CD14-positive monocyte (primary cell): ENCODE measurements at regions not wholly inside any gene's neighbourhood (a gene's known extent, or its start where the extent isn't known, plus 50 kb on each side); places are given as distances from the start of the nearest gene placed in this dataset.

ENCODE experiments used
- DNase-seq, 3 donors: peaks; one replicate each; pipeline ENCODE4 v3.0.0-alpha.2; 2011 to 2022
- H2AFZ ChIP-seq: 2 replicates; pipeline ENCODE4 v1.6.0; 2012; ENCODE audit warnings: mild to moderate bottlenecking, low read depth, low read length, inconsistent platforms; ENCODE audit not compliant: insufficient read depth, poor library complexity, severe bottlenecking
- H3K27ac ChIP-seq, 2 donors: 1 replicate in 1 of 2; 2 replicates in 1 of 2; pipeline ENCODE4 v1.5.1; 2012 to 2013; ENCODE audit warnings: low read length in 2 of 2, control low read depth in 1 of 2, inconsistent platforms in 1 of 2, low read depth in 1 of 2, mild to moderate bottlenecking in 1 of 2
- H3K27me3 ChIP-seq, 2 donors: one replicate each; pipeline versions ENCODE4 v1.6.0 to v1.6.1; 2011 to 2013; ENCODE audit warnings: low read length in 2 of 2; ENCODE audit not compliant: control insufficient read depth in 2 of 2, insufficient read depth in 2 of 2
- H3K36me3 ChIP-seq, 2 donors: replicated peaks in 1 of 2; 1 replicate in 1 of 2; 2 replicates in 1 of 2; pipeline versions ENCODE4 v1.5.1 to v1.6.1; 2012 to 2013; ENCODE audit warnings: low read length in 2 of 2, control low read depth in 1 of 2, inconsistent platforms in 1 of 2, mild to moderate bottlenecking in 1 of 2; ENCODE audit not compliant: insufficient read depth in 2 of 2, control insufficient read depth in 1 of 2
- H3K4me1 ChIP-seq, 2 donors: 1 replicate in 1 of 2; 2 replicates in 1 of 2; pipeline versions ENCODE4 v1.5.1 to v1.6.1; 2012 to 2013; ENCODE audit warnings: low read length in 2 of 2, control low read depth in 1 of 2, inconsistent platforms in 1 of 2, mild to moderate bottlenecking in 1 of 2, moderate library complexity in 1 of 2; ENCODE audit not compliant: insufficient read depth in 2 of 2, control insufficient read depth in 1 of 2
- H3K4me2 ChIP-seq: replicated peaks from 2 replicates; pipeline ENCODE3; 2012; ENCODE audit warnings: low read length, moderate library complexity, mild to moderate bottlenecking; ENCODE audit not compliant: poor library complexity, severe bottlenecking; ENCODE audit errors: extremely low read depth
- H3K4me3 ChIP-seq, 3 experiments: fragments of 200-600 bp in 1 of 3; sonication (generic) in 1 of 3; replicated peaks in 1 of 3; 1 replicate in 2 of 3; 2 replicates in 1 of 3; pipeline ENCODE4 v1.5.1; 2011 to 2013; ENCODE audit warnings: low read length in 3 of 3, mild to moderate bottlenecking in 3 of 3, control low read depth in 2 of 3, low read depth in 2 of 3, inconsistent platforms in 1 of 3, moderate library complexity in 1 of 3
- H3K79me2 ChIP-seq: 2 replicates; pipeline ENCODE4 v1.6.0; 2012; ENCODE audit warnings: mild to moderate bottlenecking, control low read depth, inconsistent platforms, low read length, moderate library complexity; ENCODE audit not compliant: insufficient read depth
- H3K9ac ChIP-seq: 2 replicates; pipeline ENCODE4 v1.6.0; 2017; ENCODE audit warnings: low read length, mild to moderate bottlenecking; ENCODE audit not compliant: insufficient read depth, poor library complexity, severe bottlenecking
- H3K9me3 ChIP-seq, 2 donors: replicated peaks in 1 of 2; 1 replicate in 1 of 2; 2 replicates in 1 of 2; pipeline versions ENCODE4 v1.5.1 to v1.6.1; 2012 to 2013; ENCODE audit warnings: low read length in 2 of 2, control low read depth in 1 of 2; ENCODE audit not compliant: control insufficient read depth in 1 of 2, insufficient read depth in 1 of 2
- H4K20me1 ChIP-seq: 2 replicates; pipeline ENCODE4 v1.6.0; 2012; ENCODE audit warnings: mild to moderate bottlenecking, low read length, control low read depth, moderate library complexity; ENCODE audit not compliant: insufficient read depth
- H3K27ac Mint-ChIP-seq, 7 donors: one replicate each; pipeline ENCODE4 v1.8.0; 2020; ENCODE audit warnings: mild to moderate bottlenecking in 7 of 7, mixed read lengths in 7 of 7, moderate library complexity in 6 of 7, inconsistent platforms in 2 of 7
- H3K27me3 Mint-ChIP-seq, 3 donors: one replicate each; pipeline ENCODE4 v1.8.0; 2021 to 2022; ENCODE audit warnings: low read depth in 3 of 3, mild to moderate bottlenecking in 3 of 3, mixed read lengths in 3 of 3, moderate library complexity in 3 of 3, inconsistent platforms in 1 of 3
- H3K36me3 Mint-ChIP-seq, 2 donors: one replicate each; pipeline ENCODE4 v1.8.0; 2020; ENCODE audit warnings: mixed read lengths in 2 of 2, inconsistent platforms in 1 of 2, mild to moderate bottlenecking in 1 of 2
- H3K4me1 Mint-ChIP-seq: one replicate; pipeline ENCODE4 v1.8.0; 2020; ENCODE audit warnings: mild to moderate bottlenecking, mixed read lengths
- H3K4me3 Mint-ChIP-seq, 2 donors: one replicate each; pipeline ENCODE4 v1.8.0; 2020; ENCODE audit warnings: mild to moderate bottlenecking in 2 of 2, mixed read lengths in 2 of 2, moderate library complexity in 1 of 2
- H3K9me3 Mint-ChIP-seq, 7 donors: one replicate each; pipeline ENCODE4 v1.8.0; 2020 to 2022; ENCODE audit warnings: mixed read lengths in 7 of 7, mild to moderate bottlenecking in 6 of 7, moderate library complexity in 6 of 7, inconsistent platforms in 2 of 7
- WGBS: methylation state at CpG from one replicate; pipeline ENCODE4 v1.1.5; 2013; ENCODE audit warnings: missing lambda C conversion rate; ENCODE audit not compliant: insufficient coverage; 5-methylcytosine and 5-hydroxymethylcytosine counted together
- intact Hi-C, 2 donors: fragments of 100-400 bp; cut with micrococcal nuclease; formaldehyde crosslinking; loops; one replicate each; pipeline versions ENCODE4 v1.15.0 to v1.15.1; 2023
- TF ChIP-seq, protein P1 (sequence below): fragments of 200-600 bp; IDR thresholded peaks from one replicate; pipeline ENCODE4 v1.8.0; 2022; ENCODE audit warnings: antibody characterized with exemption, mild to moderate bottlenecking

DNA sequence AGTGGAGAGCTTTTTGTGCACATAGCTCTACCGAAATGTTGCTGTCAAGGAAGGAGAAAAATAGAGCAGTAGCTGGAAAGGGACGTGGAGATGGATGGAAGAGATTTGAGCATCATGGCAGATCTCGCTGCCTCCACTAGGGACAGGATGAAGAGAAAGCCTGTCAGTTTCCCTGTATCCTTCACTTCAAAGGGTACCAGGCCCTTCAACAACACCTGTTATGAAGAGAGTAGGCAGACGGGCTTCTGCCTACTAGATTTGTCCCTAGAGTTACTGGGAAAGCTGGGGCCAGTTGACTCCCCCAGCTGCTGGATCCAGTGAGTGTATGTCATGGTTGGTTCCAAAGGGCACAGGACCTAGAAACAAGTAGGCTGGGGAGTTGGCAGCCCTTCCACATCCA lies 150.8 kb downstream of the TLE3 start:
- H3K36me3 ChIP-seq: no peaks in the 10 kb centered on the region
- H3K36me3 Mint-ChIP-seq: no peaks in the 10 kb centered on the region
- H3K4me3 ChIP-seq: no peak overlapping the region
- H3K27ac ChIP-seq: no peak overlapping the region
- DNase-seq: no peak
- no peaks in the 10 kb centered on the region for H4K20me1 ChIP-seq
- H2AFZ ChIP-seq: no peak overlapping the region
- no peak overlapping the region for H3K27ac Mint-ChIP-seq
- no peak overlapping the region for H3K9ac ChIP-seq
- no peak overlapping the region for H3K4me2 ChIP-seq
- no peaks in the 10 kb centered on the region for H3K4me1 ChIP-seq
- no peaks in the 10 kb centered on the region for H3K27me3 ChIP-seq
- H3K4me3 Mint-ChIP-seq: no peak overlapping the region
- no peaks in the 10 kb centered on the region for H3K9me3 ChIP-seq
- no peaks in the 10 kb centered on the region for H3K4me1 Mint-ChIP-seq
- no peaks in the 10 kb centered on the region for H3K9me3 Mint-ChIP-seq
- TF ChIP-seq, protein P1, sequence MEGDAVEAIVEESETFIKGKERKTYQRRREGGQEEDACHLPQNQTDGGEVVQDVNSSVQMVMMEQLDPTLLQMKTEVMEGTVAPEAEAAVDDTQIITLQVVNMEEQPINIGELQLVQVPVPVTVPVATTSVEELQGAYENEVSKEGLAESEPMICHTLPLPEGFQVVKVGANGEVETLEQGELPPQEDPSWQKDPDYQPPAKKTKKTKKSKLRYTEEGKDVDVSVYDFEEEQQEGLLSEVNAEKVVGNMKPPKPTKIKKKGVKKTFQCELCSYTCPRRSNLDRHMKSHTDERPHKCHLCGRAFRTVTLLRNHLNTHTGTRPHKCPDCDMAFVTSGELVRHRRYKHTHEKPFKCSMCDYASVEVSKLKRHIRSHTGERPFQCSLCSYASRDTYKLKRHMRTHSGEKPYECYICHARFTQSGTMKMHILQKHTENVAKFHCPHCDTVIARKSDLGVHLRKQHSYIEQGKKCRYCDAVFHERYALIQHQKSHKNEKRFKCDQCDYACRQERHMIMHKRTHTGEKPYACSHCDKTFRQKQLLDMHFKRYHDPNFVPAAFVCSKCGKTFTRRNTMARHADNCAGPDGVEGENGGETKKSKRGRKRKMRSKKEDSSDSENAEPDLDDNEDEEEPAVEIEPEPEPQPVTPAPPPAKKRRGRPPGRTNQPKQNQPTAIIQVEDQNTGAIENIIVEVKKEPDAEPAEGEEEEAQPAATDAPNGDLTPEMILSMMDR: no peak
- peaks cover 2 to 3% (median 3%) of the 10 kb centered on the region in 3 donors for H3K27me3 Mint-ChIP-seq
- H3K79me2 ChIP-seq: no peaks in the 10 kb centered on the region
- intact Hi-C loops: no loop called here
- 100% methylated on average over 1 of the region's 4 CpGs for WGBS

GRCh38 chr15:69947394-69947793 lies 150.3 kb downstream of the TLE3 start:
- TF ChIP-seq, protein P1: no peak
- Histone ChIP-seq H3K27ac (no peak overlapping the region), H3K79me2 (no peaks in the 10 kb centered on the region), H3K4me3 (no peak overlapping the region), H3K9ac (no peak overlapping the region), H2AFZ (no peak overlapping the region), H3K9me3 (no peaks in the 10 kb centered on the region), H4K20me1 (no peaks in the 10 kb centered on the region), H3K36me3 (no peaks in the 10 kb centered on the region), H3K4me1 (no peaks in the 10 kb centered on the region), H3K27me3 (no peaks in the 10 kb centered on the region), H3K4me2 (no peak overlapping the region)
- Mint-ChIP-seq H3K9me3 (no peaks in the 10 kb centered on the region), H3K36me3 (no peaks in the 10 kb centered on the region), H3K27ac (peak overlapping the region in 1 of 7 donors; percentile 37), H3K4me1 (no peaks in the 10 kb centered on the region), H3K27me3 (peaks cover 2 to 3% (median 3%) of the 10 kb centered on the region in 3 donors), H3K4me3 (no peak overlapping the region)
- no peak for DNase-seq
- intact Hi-C loops: no loop called here
- 80% methylated on average over 1 of the region's 2 CpGs for WGBS
